ENCODE measurements at regions not wholly inside any gene's neighbourhood (a gene's known extent, or its start where the extent isn't known, plus 50 kb on each side); places are given as distances from the start of the nearest gene placed in this dataset.

- no peaks in the 10 kb centered on the region for H3K4me1 Mint-ChIP-seq (ENCODE audit: unreplicated experiment)
- H3K27ac Mint-ChIP-seq (ENCODE audit: unreplicated experiment) = no peak overlapping the region
- peaks cover 18% of the 10 kb centered on the region for H3K36me3 Mint-ChIP-seq (ENCODE audit: low read depth, unreplicated experiment)
- no peak for DNase-seq (ENCODE audit: low spot score)
- H3K27me3 Mint-ChIP-seq (ENCODE audit: unreplicated experiment) = peaks cover 24% of the 10 kb centered on the region
- peaks cover 30% of the 10 kb centered on the region for H3K9me3 Mint-ChIP-seq (ENCODE audit: unreplicated experiment)
- H3K4me3 Mint-ChIP-seq (ENCODE audit: unreplicated experiment) = no peak overlapping the region
- no peak for TF ChIP-seq CTCF (IDR thresholded peaks at IDR 0.05; ENCODE audit: unreplicated experiment)
These were observed 484.0 kb downstream of the SPATA31A7 start for GRCh38 chr9:61673664-61674381.

- Mint-ChIP-seq H3K4me3 (ENCODE audit: unreplicated experiment) (no peak overlapping the region), H3K27me3 (ENCODE audit: unreplicated experiment) (peaks cover 18% of the 10 kb centered on the region), H3K36me3 (ENCODE audit: low read depth, unreplicated experiment) (peaks cover 13% of the 10 kb centered on the region), H3K9me3 (ENCODE audit: unreplicated experiment) (peaks cover 24% of the 10 kb centered on the region), H3K27ac (ENCODE audit: unreplicated experiment) (no peak overlapping the region), H3K4me1 (ENCODE audit: unreplicated experiment) (no peaks in the 10 kb centered on the region)
- no peak for DNase-seq (ENCODE audit: low spot score)
- TF ChIP-seq CTCF (IDR thresholded peaks at IDR 0.05; ENCODE audit: unreplicated experiment) = no peak
These were observed 484.6 kb downstream of the SPATA31A7 start for GRCh38 chr9:61674465-61674864.

GRCh38 chr9:61674882-61675281 is 485.0 kb downstream of the SPATA31A7 start:
- peaks cover 20% of the 10 kb centered on the region for H3K9me3 Mint-ChIP-seq (ENCODE audit: unreplicated experiment)
- H3K36me3 Mint-ChIP-seq (ENCODE audit: low read depth, unreplicated experiment) = peaks cover 9% of the 10 kb centered on the region
- no peak for DNase-seq (ENCODE audit: low spot score)
- H3K4me1 Mint-ChIP-seq (ENCODE audit: unreplicated experiment) = no peaks in the 10 kb centered on the region
- no peak overlapping the region for H3K4me3 Mint-ChIP-seq (ENCODE audit: unreplicated experiment)
- no peak overlapping the region for H3K27ac Mint-ChIP-seq (ENCODE audit: unreplicated experiment)
- H3K27me3 Mint-ChIP-seq (ENCODE audit: unreplicated experiment) = peaks cover 15% of the 10 kb centered on the region
- TF ChIP-seq CTCF (IDR thresholded peaks at IDR 0.05; ENCODE audit: unreplicated experiment) = no peak

Measured in endothelial cell (in vitro differentiated cells).